NCI-H2196 (cell line): ENCODE measurements at regions not wholly inside any gene's neighbourhood (a gene's known extent, or its start where the extent isn't known, plus 50 kb on each side); places are given as distances from the start of the nearest gene placed in this dataset.
"Not testable (repeated sequence)": the region's sequence is repeated elsewhere in the genome, so short reads cannot be mapped to it uniquely, and the experiment has no call there.

Experiments
- DNase-seq: peaks from one replicate; lab custom pipeline; 2025; ENCODE audit not compliant: unreplicated experiment; lab: John Stamatoyannopoulos, UW

- DNase-seq: no peak
Measured at GRCh38 chr3:153221748-153222162, 59.7 kb downstream of the RAP2B start.

DNA sequence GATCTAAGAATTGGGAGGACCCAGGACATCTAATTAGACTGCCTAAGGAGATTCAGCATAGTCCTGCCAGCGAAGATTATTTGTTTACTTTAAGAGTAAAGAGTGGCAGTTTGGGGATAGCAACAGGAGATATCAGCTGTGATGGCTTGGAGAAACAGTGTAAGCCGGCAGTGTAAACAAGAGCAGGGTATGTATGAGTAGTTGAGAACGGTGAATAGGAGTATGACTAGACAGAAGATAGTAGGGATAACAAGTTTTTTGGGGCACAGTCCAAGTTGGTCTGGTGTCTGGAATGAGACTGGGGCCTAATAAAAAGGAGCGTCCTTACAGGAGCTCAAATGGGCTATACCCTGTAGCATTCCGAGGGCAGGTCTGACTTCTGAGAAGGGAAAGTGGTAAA, 64.9 kb downstream of the RAP2B start:
- not testable (repeated sequence) for DNase-seq

DNA sequence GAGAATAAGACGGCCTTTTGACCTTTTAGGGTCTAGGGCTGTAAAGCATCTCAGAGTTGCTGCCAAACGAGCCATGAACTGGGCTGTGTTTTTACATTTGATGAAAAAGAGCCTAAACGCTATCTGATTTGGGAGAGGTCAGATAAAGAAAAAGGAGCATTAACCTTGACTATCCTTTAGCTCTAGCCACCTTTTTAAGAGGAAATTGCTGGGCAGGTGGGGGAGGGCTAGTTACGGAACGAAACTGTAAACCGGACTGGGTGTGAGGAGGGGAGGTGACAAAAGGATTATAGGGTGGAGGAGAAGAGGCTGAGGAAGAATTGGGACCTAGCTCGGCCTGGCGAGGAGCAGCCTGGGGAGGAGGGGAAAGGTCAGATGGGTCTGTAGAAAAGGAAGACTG, 68.4 kb downstream of the RAP2B start:
- not testable (repeated sequence) for DNase-seq

DNA sequence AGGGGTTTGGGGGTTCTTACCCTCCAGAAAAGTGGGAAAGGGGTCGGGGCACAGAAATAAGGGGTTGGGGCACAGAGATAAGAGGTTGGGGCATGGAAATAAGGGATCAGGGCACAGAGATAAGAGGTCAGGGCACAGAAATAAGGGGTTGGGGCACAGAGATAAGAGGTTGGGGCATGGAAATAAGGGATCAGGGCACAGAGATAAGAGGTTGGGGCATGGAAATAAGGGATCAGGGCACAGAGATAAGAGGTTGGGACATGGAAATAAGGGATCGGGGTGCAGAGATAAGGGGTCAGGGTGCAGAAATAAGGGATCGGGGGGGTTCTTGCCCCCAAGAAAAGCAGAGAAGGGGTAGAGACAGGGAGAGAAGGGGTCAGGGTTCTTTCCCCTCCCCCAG, 69.2 kb downstream of the RAP2B start:
- not testable (repeated sequence) for DNase-seq

- not testable (repeated sequence) for DNase-seq
Measured at GRCh38 chr3:153232050-153232752, 70.2 kb downstream of the RAP2B start.

GRCh38 chr3:153232851-153233271, 70.8 kb downstream of the RAP2B start:
- no peak for DNase-seq

GRCh38 chr3:153233986-153234385, 72.0 kb downstream of the RAP2B start:
- no peak for DNase-seq

DNA sequence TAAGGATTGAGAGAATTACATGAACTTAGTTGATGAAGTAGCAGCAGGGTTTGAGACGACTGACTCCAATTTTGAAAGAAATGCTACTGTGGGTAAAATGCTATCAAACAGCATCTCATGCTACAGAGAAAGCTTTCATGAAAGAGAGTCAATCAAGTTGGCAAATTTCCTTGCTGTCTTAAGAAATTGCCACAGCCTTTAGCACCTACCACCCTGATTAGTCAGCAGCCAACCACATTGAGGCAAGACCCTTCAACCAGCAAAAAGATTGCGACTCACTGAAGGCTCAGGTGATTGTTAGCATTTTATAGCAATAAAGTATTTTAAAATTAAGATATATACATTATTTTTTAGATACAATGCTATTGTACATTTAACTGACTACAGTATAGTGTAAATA, 80.9 kb downstream of the RAP2B start:
- no peak for DNase-seq

DNA sequence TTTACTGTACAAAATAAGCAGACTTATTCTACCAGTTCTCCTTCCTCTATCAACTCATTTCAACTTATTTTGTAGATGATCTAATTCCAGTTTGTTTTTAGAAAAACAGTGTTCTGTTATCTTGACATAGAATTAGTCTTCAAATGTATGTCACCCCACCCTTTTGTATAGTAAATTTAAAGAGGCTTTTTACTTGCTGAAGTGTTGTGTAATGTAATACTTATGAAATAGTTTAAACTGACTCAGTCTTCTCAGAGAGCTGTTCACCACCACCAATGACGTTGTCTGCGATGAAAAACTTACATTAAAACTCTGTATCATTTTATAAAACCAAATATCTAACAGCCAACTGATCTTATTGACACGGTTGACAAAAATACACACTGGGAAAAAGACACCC, 82.9 kb downstream of the RAP2B start:
- no peak for DNase-seq

DNA sequence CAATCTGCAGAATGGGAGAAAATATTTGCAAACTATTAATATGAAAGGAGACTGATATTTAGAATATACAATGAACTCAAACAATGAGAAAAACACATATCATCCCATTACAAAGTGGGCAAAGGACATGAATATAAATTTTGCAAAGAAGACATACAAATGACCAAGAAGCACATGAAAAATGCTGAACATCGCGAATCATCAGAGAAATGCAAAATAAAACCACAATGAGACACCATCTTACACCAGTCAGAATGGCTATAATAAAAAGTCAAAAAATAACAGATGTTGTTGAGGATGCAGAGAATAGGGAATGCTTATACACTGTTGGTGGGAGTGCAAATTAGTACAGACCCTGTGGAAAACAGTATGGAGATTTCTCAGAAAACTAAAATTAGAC, 83.6 kb downstream of the RAP2B start:
- no peak for DNase-seq

GRCh38 chr3:153246331-153246730, 84.3 kb downstream of the RAP2B start:
- no peak for DNase-seq

GRCh38 chr3:153246806-153247205, 84.8 kb downstream of the RAP2B start:
- DNase-seq: no peak

DNA sequence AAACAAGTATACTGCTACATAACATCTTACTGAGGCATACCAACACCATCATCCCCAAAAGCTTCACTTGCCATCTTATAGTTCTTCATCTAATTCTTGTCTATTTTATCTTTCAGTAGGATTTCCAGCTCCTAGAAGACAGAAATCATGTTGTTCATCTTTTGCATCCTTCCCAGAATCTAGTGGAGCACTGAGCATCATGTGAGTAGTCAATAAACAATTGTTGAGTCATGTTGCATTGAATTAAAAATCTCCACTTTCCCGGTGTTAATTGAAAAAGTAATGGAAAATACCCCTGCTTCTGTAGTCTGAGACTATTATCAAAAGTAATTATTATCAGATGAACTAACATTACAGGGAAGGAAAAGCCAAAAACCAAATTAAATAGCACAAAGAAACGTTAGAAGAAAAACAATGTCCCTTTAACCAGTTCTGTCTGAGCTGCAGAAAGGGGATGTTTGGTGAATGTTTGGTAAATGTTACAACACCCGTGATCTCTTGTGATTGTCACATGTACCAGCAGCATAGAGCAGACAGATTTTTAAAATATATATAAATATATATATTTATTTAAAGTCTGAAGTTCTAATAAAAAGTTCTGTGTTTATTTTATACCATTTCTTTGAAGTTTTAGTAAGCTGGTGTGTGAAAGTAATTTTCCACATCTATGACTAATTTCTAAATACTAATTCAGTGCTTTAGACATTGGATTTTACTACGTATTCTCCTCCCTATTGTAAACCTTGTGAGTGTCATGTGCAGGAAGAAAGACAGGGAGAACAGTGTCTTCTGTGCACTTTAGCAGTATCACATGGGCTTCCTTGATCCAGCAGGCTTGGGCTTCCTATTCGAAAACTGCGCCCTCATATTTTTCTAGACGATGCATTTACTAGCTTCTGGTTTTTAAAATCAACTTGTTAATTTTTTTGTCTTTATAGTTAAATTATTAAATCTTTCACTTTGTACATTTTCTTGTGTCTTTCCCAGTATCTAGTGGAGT, 85.6 kb downstream of the RAP2B start:
- DNase-seq: no peak

DNA sequence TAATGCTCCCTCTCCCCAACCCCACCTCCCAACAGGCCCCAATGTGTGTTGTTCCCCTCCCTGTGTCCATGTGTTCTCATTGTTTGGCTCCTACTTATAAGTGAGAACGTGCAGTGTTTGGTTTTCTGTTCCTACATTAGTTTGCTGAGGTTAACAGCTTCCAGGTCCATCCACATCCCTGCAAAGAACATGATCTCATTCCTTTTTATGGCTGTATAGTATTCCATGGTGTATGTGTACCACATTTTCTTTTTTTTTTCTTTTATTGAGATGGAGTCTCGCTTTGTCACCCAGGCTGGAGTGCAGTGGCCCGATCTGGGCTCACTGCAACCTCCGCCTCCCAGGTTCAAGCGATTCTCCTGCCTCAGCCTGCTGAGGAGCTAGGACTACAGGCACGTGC, 86.8 kb downstream of the RAP2B start:
- DNase-seq: not testable (repeated sequence)

GRCh38 chr3:153249906-153250305, 87.9 kb downstream of the RAP2B start:
- no peak for DNase-seq

- no peak for DNase-seq
Measured at GRCh38 chr3:153250446-153250845, 88.4 kb downstream of the RAP2B start.

- no peak for DNase-seq
Measured at GRCh38 chr3:153252963-153253362, 90.9 kb downstream of the RAP2B start.

DNA sequence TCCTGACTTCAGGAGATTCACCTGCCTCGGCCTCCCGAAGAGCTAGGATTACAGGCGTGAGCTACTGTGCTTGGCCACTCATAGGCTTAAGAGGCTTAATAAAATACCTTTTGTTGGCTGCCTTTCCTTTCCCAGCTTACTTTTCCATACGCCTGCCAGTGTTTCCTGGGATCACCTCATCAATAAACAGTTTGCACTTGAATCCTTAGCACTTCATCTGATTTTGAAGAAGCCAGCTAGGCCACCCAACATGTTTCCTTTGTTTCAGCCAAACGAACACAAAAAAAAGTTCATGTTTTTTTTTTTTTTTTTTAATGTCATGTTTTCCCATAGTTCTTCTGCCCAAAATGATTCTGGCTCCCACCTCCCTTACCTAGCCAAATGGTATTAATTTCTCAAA, 92.3 kb downstream of the RAP2B start:
- no peak for DNase-seq

DNA sequence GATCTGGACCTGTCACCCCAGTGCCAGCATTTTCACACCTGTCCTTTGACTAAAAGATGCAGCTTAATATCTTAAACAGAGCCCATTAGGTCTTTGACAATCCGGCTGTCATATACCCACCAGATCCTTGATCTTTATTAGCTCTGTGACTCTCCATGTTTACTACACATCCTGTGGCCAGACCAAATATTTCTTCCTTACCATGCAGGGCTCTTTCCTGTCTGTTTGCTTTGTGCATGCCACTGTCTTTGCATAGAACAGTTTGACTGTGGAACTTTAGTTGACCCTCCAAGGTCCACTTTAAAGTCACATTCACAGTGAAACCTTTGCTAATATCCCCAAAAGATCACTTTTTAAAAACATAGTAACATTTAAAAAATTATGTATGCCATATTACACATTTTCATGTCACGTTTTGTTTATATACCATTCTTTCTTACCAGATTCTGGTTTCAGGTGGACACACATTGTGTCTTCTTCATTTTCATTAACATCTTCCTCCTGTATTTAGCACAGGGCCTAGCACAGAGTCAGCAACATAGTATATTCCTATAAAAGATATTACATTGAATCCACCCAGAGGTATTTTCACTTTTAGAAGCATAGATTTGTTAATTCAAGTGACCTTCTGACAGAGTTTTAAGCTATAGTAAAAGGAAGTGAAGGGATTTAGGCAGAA, 95.8 kb downstream of the RAP2B start:
- DNase-seq: no peak

DNA sequence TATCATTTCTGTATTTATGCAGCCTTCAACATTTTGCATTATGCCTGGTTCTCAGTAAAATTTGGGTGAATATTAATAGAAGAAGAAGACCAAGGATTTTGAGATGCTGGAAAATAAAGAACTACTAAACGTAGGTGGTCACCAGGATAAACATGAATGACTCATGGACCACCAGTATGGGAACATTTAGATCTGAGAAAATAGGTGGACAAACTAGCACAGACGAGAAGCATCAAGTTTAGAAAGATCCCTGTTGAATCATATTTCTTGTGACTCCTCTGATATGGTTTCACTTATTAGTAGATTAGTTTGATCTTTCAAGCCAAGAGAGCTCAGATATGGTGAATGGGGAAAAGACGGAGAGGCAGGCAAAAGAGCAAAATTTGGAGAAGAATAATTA, 97.9 kb downstream of the RAP2B start:
- DNase-seq: no peak

GRCh38 chr3:153260681-153261080, 98.7 kb downstream of the RAP2B start:
- no peak for DNase-seq

DNA sequence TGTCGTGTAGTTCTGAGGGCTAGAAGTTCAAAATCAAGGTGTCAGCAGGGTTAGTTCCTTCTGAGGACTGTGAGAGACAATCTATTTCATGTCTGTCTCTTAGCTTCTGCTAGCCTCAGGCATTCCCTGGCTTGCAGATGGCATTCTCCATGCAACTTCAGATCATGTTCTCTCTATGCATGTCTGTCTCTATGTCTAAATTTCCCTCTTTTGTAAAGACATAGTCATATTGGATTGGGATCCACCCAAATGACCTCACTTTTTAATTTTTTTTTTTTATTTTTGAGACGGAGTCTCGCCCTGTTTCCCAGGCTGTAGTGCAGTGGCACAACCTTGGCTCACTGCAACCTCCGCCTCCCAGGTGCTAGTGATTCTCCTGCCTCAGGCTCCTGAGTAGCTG, 104.6 kb downstream of the RAP2B start:
- no peak for DNase-seq
